GM10847 (cell line): ENCODE measurements at regions not wholly inside any gene's neighbourhood (a gene's known extent, or its start where the extent isn't known, plus 50 kb on each side); places are given as distances from the start of the nearest gene placed in this dataset.

Experiments
- POLR2A ChIP-seq: IDR thresholded peaks from 2 replicates; pipeline ENCODE4 v1.6.1; 2011; ENCODE audit not compliant: insufficient read length; ENCODE audit errors: extremely low read depth

GRCh38 chr3:168431491-168431890 lies 335.8 kb upstream of the GOLIM4 start:
- no peak for TF ChIP-seq POLR2A

- no peak for TF ChIP-seq POLR2A
Measured at GRCh38 chr3:168427835-168428475, 332.2 kb upstream of the GOLIM4 start.

GRCh38 chr3:168427156-168427555 lies 331.4 kb upstream of the GOLIM4 start:
- no peak for TF ChIP-seq POLR2A

- TF ChIP-seq POLR2A: no peak
Measured at GRCh38 chr3:168425936-168426595, 330.3 kb upstream of the GOLIM4 start.

- TF ChIP-seq POLR2A: no peak
Measured at GRCh38 chr3:168424059-168424734, 328.5 kb upstream of the GOLIM4 start.

- TF ChIP-seq POLR2A: no peak
Measured at GRCh38 chr3:168422843-168423242, 327.1 kb upstream of the GOLIM4 start.

GRCh38 chr3:168419091-168419490 lies 323.4 kb upstream of the GOLIM4 start:
- TF ChIP-seq POLR2A: no peak

- no peak for TF ChIP-seq POLR2A
Measured at GRCh38 chr3:168417016-168417415, 321.3 kb upstream of the GOLIM4 start.

- no peak for TF ChIP-seq POLR2A
Measured at GRCh38 chr3:168416446-168416845, 320.7 kb upstream of the GOLIM4 start.

- no peak for TF ChIP-seq POLR2A
Measured at GRCh38 chr3:168414149-168414548, 318.4 kb upstream of the GOLIM4 start.

- no peak for TF ChIP-seq POLR2A
Measured at GRCh38 chr3:168407381-168407780, 311.7 kb upstream of the GOLIM4 start.

GRCh38 chr3:168405288-168405687 lies 309.6 kb upstream of the GOLIM4 start:
- TF ChIP-seq POLR2A: no peak

GRCh38 chr3:168398371-168399025 lies 302.8 kb upstream of the GOLIM4 start:
- TF ChIP-seq POLR2A: no peak

- no peak for TF ChIP-seq POLR2A
Measured at GRCh38 chr3:168396861-168397260, 301.1 kb upstream of the GOLIM4 start.

- TF ChIP-seq POLR2A: no peak
Measured at GRCh38 chr3:168395551-168395950, 299.8 kb upstream of the GOLIM4 start.

GRCh38 chr3:168394439-168394838 lies 298.7 kb upstream of the GOLIM4 start:
- no peak for TF ChIP-seq POLR2A
